Stimulated activated CD4-positive, alpha-beta T cell treated with anti-CD3 and anti-CD28 coated beads, Interleukin-2, amount 100 ng/mL, for 24 hours (primary cell): ENCODE measurements at regions not wholly inside any gene's neighbourhood (a gene's known extent, or its start where the extent isn't known, plus 50 kb on each side); places are given as distances from the start of the nearest gene placed in this dataset.
"Not testable (repeated sequence)": the region's sequence is repeated elsewhere in the genome, so short reads cannot be mapped to it uniquely, and the experiment has no call there.

Source experiments
- DNase-seq, 2 donors: peaks; one replicate each; pipeline ENCODE4 v3.0.0-alpha.2; 2020

- DNase-seq: not testable (repeated sequence)
These were observed 308.1 kb upstream of the B3GAT1 start for GRCh38 chr11:134719940-134720690.

GRCh38 chr11:134719397-134719796, 307.4 kb upstream of the B3GAT1 start:
- DNase-seq: no peak

GRCh38 chr11:134716582-134716981, 304.5 kb upstream of the B3GAT1 start:
- DNase-seq: no peak

DNA sequence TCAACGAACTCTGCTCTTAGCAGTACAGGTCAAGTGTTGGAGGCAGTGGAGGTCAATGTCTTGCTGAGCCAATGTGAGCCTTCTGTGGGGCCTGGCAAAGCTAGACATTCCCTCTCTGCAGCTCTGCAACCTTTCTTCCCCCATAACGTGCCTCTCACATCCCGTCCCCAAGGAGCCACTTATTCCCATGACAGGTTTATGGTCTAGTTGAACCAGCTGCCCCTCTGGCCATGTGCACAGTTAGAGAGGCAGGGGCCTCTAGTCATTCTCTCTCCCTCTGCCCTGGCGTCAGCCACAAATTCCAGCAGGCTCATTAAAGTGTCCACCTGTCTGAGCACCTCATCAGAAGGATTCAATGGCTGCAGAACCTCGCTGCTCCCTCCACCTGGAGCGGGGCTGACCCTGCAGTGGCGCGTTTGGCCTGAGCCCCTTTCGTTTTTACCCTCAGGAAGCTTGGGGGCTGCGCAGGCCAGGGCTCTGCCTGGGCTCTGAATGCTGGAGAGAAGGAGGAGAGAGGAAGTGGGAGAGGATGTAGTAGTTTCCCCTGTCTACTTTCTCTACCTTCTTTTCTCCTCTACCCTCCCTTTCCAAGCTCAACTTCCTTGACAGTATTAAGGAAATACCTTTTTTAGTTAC, 302.1 kb upstream of the B3GAT1 start:
- DNase-seq: no peak

GRCh38 chr11:134712228-134713145, 300.4 kb upstream of the B3GAT1 start:
- no peak for DNase-seq

- DNase-seq: no peak
These were observed 299.5 kb upstream of the B3GAT1 start for GRCh38 chr11:134711588-134711987.

- no peak for DNase-seq
These were observed 298.9 kb upstream of the B3GAT1 start for GRCh38 chr11:134710861-134711407.

DNA sequence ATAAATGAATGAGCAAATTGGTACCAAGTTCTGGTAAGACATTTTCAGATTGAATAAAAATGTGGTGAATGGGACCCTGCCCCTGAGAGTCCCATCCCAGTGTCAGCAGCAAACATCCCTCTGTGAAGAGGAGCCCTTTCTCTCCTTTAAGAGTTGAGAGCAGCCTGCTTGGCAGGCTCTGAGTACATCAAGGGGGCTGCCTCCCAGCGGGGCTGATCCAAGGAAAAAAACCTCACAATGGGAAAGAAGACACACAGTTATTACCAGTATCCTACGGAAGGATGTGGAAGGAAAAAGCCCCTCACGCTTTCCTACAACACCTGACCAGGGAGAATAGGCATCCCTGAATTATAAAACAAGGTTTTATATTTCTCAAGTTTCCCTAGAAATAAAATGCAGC, 293.8 kb upstream of the B3GAT1 start:
- DNase-seq: no peak

DNA sequence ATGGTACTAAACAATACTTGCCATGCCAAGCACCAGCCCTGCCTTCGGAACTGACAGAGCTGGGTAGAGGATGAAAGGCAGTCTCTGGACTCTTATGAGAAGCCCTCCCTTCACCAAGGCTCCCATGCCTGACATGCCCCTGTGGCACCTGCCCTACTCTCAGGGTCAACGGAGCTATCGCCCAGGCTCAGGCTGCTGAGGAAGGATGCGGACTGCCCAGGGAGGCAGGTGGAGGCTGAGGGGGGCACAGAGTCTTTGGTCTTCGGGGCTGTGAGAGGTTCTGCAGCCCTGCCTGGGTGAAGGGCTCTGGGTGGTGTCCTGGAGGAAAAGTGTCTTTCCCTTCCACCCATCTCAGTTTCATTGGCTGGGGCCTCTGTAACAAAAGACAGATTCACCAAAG, 290.8 kb upstream of the B3GAT1 start:
- no peak for DNase-seq

DNA sequence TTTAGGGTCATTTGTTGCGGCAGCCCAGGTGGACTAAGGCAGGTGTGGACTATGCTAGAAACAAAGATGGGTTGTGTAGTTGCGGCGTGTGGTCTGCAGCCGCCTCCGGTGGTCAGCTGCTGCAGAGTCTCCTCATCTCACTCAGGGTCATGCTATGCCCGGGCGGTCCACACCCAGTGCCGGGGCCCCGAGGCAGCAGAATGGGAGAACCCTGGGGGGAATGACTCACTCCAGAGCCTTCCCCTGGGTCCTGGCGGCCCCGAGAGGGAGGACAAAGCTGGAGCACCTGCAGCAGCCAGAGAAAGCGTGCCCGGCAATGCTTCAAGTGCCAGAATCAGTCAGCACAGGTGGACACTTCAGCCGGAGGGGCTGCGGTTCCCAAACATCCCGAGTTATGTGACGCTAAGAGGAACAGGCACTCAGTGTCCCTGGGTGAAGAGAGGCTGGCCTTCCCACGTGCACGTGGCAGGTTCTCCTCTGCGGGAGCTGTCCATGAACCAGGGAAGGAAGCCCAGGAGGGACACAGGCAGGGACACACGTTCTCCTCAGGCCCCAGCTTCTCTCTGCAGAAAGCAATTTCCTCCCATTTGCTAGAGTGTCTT, 289.6 kb upstream of the B3GAT1 start:
- DNase-seq: no peak

DNA sequence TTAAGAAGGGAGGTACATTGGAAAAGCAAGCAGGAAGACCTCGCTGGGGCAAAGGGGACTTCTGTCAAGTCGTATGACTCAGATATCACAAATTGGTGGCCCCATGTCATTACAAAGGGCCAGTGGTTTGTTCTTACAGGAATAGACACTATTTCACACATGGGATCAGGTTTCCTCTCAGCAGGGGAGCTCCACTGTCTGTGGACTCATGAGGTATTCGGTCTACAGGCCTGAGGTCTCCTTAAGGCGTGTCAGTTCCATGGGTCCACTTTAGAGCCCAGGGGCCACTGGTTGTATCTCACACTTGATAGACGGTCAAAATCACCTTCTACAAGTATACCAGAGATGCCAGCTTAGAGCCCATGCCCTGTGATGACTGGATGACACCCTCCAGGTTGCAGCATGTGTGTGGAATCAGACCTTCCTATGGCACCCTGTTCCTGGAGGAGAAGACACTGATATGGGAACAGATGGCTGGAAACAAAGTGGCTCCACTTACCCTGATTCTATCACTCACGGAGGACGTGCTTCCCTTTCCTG, 288.1 kb upstream of the B3GAT1 start:
- DNase-seq: no peak

GRCh38 chr11:134696455-134696854, 284.4 kb upstream of the B3GAT1 start:
- DNase-seq: no peak

DNA sequence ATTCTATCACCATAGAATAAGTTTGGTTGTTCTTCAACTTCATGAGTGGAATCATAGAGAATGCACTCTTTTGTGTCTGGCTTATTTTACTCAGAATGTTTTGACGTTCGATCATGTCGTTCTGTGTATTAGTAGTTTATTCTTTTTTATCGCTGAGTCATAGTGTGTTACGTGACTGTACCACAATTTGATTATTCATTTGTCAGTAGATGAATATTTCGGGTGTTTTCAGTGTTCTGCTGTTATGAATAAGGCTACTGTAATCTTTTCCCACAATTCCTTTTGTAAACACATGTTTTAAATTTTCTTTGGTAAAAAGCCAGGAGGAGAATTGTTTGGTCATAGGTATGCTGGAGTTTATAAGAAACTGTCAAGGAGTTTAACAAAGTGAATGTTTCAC, 279.9 kb upstream of the B3GAT1 start:
- DNase-seq: no peak

DNA sequence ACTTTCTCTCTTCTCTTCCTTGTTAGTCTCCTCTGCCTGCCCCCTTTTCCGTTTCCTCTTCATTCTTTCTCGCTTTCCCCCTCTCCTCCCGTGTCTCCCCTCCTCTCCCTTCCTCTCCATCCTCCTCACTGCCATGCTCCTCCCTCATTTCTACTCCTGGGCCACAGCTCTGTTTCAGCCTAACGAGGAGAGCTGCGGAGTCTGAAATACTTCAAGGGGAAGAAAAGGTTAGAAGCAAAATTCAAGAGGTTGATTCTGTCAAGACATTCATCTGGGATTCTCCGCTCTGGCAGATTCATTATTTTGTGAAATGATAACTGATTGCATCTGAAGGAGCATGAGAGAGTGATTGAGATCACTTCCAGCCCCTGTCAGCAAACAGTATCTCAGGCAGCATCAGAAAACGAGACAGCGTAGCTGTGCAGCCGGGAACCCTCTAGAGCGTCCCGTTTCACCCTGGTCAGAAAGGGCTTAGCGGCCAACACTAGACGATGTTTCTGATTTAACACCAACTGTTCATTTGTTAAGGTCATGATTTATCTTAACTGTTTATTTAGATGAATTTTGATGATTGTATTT, 279.3 kb upstream of the B3GAT1 start:
- no peak for DNase-seq

DNA sequence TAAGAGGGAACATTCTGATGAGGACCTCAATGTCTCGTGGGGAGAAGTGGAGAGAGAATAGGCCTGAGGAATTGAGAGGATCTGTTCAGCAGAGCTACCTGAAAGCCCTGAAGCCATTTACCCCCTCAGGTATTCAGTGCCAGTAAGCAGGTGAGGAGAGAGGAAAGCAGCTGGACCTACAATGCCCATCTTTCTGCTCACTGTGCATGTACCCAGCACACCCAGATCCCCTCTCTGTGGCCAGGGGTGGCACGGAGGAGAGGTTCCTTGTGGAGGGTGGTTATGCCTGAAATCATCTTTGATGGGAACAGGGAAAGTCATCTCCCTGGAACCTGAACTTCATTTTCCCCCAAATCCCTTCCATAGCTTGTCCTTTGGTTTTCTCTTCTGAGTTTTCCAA, 277.8 kb upstream of the B3GAT1 start:
- DNase-seq: no peak

- DNase-seq: no peak
These were observed 275.5 kb upstream of the B3GAT1 start for GRCh38 chr11:134687548-134687947.

- no peak for DNase-seq
These were observed 274.5 kb upstream of the B3GAT1 start for GRCh38 chr11:134686460-134687061.

DNA sequence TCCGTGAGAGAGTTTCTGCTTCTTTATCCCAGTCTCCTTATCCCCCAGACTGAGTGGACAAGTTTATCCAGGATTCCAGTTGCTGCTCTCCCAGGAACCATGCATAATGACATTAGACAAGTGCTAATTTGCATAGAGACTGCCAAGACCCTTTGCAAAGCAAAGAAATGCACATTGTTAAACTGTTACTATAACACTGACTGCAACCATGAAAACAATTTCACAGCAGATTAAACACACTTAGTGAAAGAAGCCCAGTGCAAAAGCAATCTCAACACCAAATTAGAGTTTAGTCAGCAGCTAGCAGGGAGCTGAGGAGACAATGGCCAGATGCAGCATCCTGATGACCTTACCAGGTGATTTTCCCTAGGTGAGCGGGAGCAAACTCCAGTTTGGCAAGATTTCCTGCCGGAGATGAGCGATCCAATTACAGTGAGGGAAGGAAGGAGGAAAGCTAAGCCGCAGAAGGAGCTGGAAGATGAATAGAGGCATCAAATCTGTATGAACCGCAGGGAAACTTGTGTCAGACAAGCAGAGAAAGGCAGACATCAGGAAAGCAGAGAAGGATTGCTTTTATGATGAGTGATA, 273.8 kb upstream of the B3GAT1 start:
- no peak for DNase-seq

DNA sequence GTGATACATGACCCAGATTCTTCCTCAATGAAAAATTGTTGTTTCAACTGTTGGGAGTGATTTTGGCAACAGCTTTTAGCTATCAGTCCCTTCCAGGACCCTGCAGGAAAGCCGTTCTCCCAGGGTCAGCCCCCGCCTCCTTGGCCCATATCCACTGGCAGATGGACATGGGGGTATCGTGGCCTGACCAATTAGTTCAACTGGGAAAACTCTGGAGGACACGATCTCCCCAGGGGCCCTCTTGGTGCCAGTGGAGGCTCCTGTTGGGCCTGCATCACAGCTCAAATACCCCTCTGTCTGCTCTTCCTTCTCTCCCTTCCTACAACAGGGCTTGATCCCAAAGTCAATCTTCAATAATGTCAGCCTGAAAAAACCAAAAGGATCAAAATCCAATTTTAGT, 272.5 kb upstream of the B3GAT1 start:
- DNase-seq: no peak

DNA sequence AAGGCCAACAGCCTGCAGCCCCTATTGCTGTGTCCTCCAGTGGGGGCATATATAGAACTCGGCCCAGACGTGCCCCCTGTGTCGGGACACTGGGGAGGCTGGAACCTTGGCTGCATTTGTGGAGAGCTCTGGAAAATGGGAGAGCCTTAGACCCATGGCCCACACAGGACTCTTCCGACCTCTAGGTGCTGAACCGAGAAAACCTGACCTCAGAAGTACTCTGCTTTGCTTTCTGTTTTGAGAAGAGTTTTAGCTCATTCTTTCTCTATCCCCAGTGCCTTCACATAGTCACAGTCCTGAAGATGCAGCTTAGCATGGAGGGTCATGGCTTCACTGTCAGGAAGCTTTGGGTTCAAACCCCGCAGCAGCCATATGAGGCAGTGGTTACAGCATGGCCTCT, 271.8 kb upstream of the B3GAT1 start:
- DNase-seq: no peak

GRCh38 chr11:134682577-134682976, 270.5 kb upstream of the B3GAT1 start:
- DNase-seq: no peak
